Stomach smooth muscle (tissue), 2 donors: ENCODE measurements at regions not wholly inside any gene's neighbourhood (a gene's known extent, or its start where the extent isn't known, plus 50 kb on each side); places are given as distances from the start of the nearest gene placed in this dataset.
A peak's percentile ranks its signal among the peaks of the same experiment; 100 is the strongest.
"Not testable (repeated sequence)": the region's sequence is repeated elsewhere in the genome, so short reads cannot be mapped to it uniquely, and the experiment has no call there.

Experiments used
- H3K27ac ChIP-seq: one replicate; pipeline ENCODE4 v1.7.0; 2013; ENCODE audit warnings: mild to moderate bottlenecking, low read length, inconsistent platforms
- H3K27me3 ChIP-seq, 2 donors: one replicate each; pipeline ENCODE4 v1.7.0; 2013; ENCODE audit warnings: low read length in 2 of 2; ENCODE audit not compliant: insufficient read depth in 2 of 2, control insufficient read depth in 1 of 2
- H3K36me3 ChIP-seq, 2 donors: one replicate each; pipeline ENCODE4 v1.7.0; 2013; ENCODE audit warnings: low read length in 2 of 2; ENCODE audit not compliant: control insufficient read depth in 2 of 2, insufficient read depth in 2 of 2
- H3K4me1 ChIP-seq: one replicate; pipeline ENCODE4 v1.7.0; 2013; ENCODE audit warnings: low read length; ENCODE audit not compliant: control insufficient read depth, insufficient read depth
- H3K4me3 ChIP-seq, 2 donors: one replicate each; pipeline ENCODE4 v1.7.0; 2013; ENCODE audit warnings: low read length in 2 of 2
- H3K9ac ChIP-seq, 2 donors: one replicate each; pipeline ENCODE4 v1.7.0; 2013; ENCODE audit warnings: low read length in 2 of 2, mild to moderate bottlenecking in 1 of 2
- H3K9me3 ChIP-seq, 2 donors: one replicate each; pipeline ENCODE4 v1.7.0; 2013; ENCODE audit warnings: low read length in 2 of 2; ENCODE audit not compliant: control insufficient read depth in 2 of 2
- donor health status: healthy.
- donor health status: Pancreatic carcinoma.

GRCh38 chr12:9308745-9309144 lies 100.5 kb upstream of the PZP start:
- not testable (repeated sequence) for H3K9me3 ChIP-seq, H3K4me3 ChIP-seq, H3K4me1 ChIP-seq, H3K27me3 ChIP-seq, H3K9ac ChIP-seq, H3K36me3 ChIP-seq, H3K27ac ChIP-seq

- not testable (repeated sequence) for H3K9ac ChIP-seq, H3K4me3 ChIP-seq, H3K27ac ChIP-seq, H3K27me3 ChIP-seq, H3K4me1 ChIP-seq, H3K9me3 ChIP-seq, H3K36me3 ChIP-seq
These were observed 100.0 kb upstream of the PZP start for GRCh38 chr12:9308163-9308562.

GRCh38 chr12:9307255-9307654 lies 99.1 kb upstream of the PZP start:
- H3K27me3 ChIP-seq, H3K36me3 ChIP-seq, H3K9ac ChIP-seq, H3K4me1 ChIP-seq, H3K9me3 ChIP-seq, H3K27ac ChIP-seq, H3K4me3 ChIP-seq: not testable (repeated sequence)

- H3K36me3 ChIP-seq, H3K9me3 ChIP-seq, H3K9ac ChIP-seq, H3K4me3 ChIP-seq, H3K4me1 ChIP-seq, H3K27ac ChIP-seq, H3K27me3 ChIP-seq: not testable (repeated sequence)
These were observed 97.8 kb upstream of the PZP start for GRCh38 chr12:9306004-9306403.

- H3K9ac ChIP-seq, H3K36me3 ChIP-seq, H3K4me3 ChIP-seq, H3K27me3 ChIP-seq, H3K27ac ChIP-seq, H3K9me3 ChIP-seq, H3K4me1 ChIP-seq: not testable (repeated sequence)
These were observed 96.3 kb upstream of the PZP start for GRCh38 chr12:9304540-9304939.

- not testable (repeated sequence) for H3K36me3 ChIP-seq, H3K9me3 ChIP-seq, H3K27me3 ChIP-seq, H3K9ac ChIP-seq, H3K27ac ChIP-seq, H3K4me1 ChIP-seq, H3K4me3 ChIP-seq
These were observed 87.7 kb upstream of the PZP start for GRCh38 chr12:9295872-9296271.

DNA sequence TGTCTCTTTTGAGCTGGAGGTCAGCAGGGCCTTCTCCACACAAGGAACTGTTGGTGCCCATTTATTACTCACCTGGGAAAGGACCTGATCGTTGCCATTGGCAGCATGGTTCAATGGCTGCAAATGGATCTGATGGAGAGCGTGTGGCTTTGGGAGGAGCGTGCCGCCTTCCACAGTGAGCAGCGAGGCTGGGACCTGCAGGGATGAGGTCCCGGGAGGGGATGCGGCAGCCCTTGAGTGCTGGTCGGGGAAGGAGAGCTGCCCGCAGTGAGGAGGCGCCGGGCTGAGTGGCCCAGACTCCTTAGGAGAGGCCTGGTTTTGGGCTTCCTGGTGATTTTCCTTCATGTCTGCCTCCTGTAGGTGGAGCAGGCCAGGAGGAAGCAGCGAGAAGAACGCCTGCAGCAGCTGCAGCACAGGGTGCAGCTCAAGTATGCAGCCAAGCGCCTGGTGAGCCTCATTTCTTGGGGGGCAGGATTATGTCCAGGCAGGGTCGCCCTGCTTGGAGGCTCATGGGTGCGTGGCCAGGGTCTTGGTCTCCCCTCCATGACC lies 86.0 kb upstream of the PZP start:
- not testable (repeated sequence) for H3K4me1 ChIP-seq, H3K9me3 ChIP-seq, H3K9ac ChIP-seq, H3K36me3 ChIP-seq, H3K27me3 ChIP-seq, H3K4me3 ChIP-seq, H3K27ac ChIP-seq

GRCh38 chr12:9293391-9293790 lies 85.2 kb upstream of the PZP start:
- not testable (repeated sequence) for H3K4me1 ChIP-seq

DNA sequence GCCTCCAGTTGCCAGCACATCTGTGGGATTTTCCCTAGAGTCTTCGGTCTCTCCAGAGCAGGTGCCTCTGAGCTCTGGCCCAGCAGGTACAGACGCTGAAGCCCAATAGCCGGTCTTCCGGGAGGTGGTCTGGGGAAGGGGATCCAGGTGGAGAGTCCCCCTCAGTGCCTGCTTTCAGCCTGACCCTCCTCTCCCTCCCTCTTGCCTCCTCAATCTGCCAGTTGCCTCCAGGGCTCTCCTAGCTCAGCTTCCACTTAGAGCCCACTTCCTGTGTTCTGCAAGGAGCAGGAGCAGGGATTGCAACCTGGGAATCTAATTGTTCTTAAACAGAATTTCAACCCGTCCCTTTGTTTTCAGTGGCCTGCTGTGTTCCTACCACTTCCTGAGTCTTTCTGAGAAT lies 81.8 kb upstream of the PZP start:
- not testable (repeated sequence) for H3K9ac ChIP-seq, H3K4me1 ChIP-seq, H3K36me3 ChIP-seq, H3K4me3 ChIP-seq, H3K9me3 ChIP-seq, H3K27ac ChIP-seq, H3K27me3 ChIP-seq

More at GRCh38 chr12:9293391-9293790, 85.2 kb upstream of the PZP start:
- H3K27me3 ChIP-seq, H3K4me3 ChIP-seq, H3K9ac ChIP-seq, H3K36me3 ChIP-seq, H3K27ac ChIP-seq, H3K9me3 ChIP-seq: not testable (repeated sequence)

- not testable (repeated sequence) for H3K36me3 ChIP-seq, H3K27me3 ChIP-seq, H3K9me3 ChIP-seq, H3K4me3 ChIP-seq, H3K9ac ChIP-seq, H3K4me1 ChIP-seq, H3K27ac ChIP-seq
These were observed 76.5 kb upstream of the PZP start for GRCh38 chr12:9284724-9285123.

GRCh38 chr12:9284197-9284596 lies 76.0 kb upstream of the PZP start:
- H3K27ac ChIP-seq, H3K36me3 ChIP-seq, H3K27me3 ChIP-seq, H3K9me3 ChIP-seq, H3K4me1 ChIP-seq: not testable (repeated sequence)
- peak overlapping the region; percentile 35 to 59 for H3K4me3 ChIP-seq
- H3K9ac ChIP-seq, result peak overlapping the region in 1 of 2 donors; percentile 42
